Progenitor cell of endocrine pancreas (in vitro differentiated cells): ENCODE measurements at regions not wholly inside any gene's neighbourhood (a gene's known extent, or its start where the extent isn't known, plus 50 kb on each side); places are given as distances from the start of the nearest gene placed in this dataset.

Experiments
- DNase-seq: peaks from one replicate; pipeline ENCODE4 v3.0.0; 2021; ENCODE audit warnings: low spot score; ENCODE audit not compliant: unreplicated experiment
- H3K27ac Mint-ChIP-seq: 2 replicates; pipeline ENCODE4 v1.8.0; 2021; ENCODE audit warnings: mild to moderate bottlenecking, moderate library complexity, mixed read lengths
- H3K27me3 Mint-ChIP-seq: 2 replicates; pipeline ENCODE4 v1.8.0; 2021; ENCODE audit warnings: mixed read lengths
- H3K36me3 Mint-ChIP-seq: 2 replicates; pipeline ENCODE4 v1.8.0; 2022; ENCODE audit warnings: mixed read lengths; ENCODE audit not compliant: insufficient read depth
- H3K4me1 Mint-ChIP-seq: 2 replicates; pipeline ENCODE4 v1.8.0; 2021; ENCODE audit warnings: low read depth, mixed read lengths
- H3K4me3 Mint-ChIP-seq: 2 replicates; pipeline ENCODE4 v1.8.0; 2021; ENCODE audit warnings: low read depth, mild to moderate bottlenecking, moderate library complexity, mixed read lengths
- H3K9me3 Mint-ChIP-seq: 2 replicates; pipeline ENCODE4 v1.8.0; 2021; ENCODE audit warnings: low read depth, mixed read lengths
- TF ChIP-seq, protein P1 (sequence below): fragments of 200-600 bp; sonication (generic); IDR thresholded peaks from one replicate; pipeline ENCODE4 v1.5.0; 2021; ENCODE audit warnings: antibody characterized with exemption, mild to moderate bottlenecking; ENCODE audit not compliant: unreplicated experiment

DNA sequence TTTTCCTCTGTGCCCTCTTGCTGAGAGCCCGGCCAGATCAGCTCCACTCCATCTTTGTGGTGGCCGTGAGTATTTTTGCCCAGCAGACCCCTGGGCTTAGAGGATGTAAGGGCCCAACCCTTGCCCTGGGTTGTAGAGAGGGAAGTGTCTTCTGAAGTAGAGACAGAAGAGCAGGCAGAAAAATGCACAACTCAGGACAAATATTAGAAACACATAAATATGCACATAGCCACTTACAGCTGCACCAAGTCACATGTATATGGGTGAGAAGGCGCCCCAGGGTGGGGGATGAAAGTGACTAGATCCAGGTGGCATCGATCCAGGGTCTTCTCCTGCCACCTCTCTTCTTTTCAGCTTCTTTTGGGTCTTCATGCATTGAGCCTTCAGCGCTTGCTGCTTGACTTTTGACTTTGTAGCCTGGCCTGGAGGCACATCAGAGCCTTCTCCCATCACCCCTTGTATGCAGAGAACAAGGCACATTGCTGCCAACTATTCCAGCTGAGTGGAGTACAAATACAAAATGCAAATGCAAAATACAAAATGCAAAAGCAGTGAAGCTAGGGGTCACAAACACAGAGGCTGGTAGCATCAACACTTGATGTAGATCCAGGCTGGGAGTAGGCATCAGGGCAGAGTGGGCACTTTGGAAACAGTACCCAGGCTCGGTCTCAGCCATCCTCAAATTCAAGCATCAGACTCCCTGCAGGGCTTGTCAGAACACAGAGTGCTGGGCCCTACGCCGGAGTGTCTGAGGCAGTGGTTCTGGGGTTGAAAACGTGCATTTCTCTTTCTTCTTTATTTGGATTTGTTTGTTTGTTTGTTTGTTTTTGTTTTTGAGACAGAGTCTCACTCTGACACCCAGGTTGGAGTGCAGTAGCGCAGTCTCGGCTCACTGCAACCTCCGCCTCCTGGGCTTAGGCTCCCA is 133.0 kb downstream of the ASB7 start:
- H3K4me3 Mint-ChIP-seq, result no peak overlapping the region
- H3K27ac Mint-ChIP-seq, result no peak overlapping the region
- H3K9me3 Mint-ChIP-seq, result no peaks in the 10 kb centered on the region
- DNase-seq, result no peak
- H3K36me3 Mint-ChIP-seq, result no peaks in the 10 kb centered on the region
- peaks cover 18% of the 10 kb centered on the region for H3K27me3 Mint-ChIP-seq
- peaks cover 12% of the 10 kb centered on the region for H3K4me1 Mint-ChIP-seq
- TF ChIP-seq, protein P1, sequence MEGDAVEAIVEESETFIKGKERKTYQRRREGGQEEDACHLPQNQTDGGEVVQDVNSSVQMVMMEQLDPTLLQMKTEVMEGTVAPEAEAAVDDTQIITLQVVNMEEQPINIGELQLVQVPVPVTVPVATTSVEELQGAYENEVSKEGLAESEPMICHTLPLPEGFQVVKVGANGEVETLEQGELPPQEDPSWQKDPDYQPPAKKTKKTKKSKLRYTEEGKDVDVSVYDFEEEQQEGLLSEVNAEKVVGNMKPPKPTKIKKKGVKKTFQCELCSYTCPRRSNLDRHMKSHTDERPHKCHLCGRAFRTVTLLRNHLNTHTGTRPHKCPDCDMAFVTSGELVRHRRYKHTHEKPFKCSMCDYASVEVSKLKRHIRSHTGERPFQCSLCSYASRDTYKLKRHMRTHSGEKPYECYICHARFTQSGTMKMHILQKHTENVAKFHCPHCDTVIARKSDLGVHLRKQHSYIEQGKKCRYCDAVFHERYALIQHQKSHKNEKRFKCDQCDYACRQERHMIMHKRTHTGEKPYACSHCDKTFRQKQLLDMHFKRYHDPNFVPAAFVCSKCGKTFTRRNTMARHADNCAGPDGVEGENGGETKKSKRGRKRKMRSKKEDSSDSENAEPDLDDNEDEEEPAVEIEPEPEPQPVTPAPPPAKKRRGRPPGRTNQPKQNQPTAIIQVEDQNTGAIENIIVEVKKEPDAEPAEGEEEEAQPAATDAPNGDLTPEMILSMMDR, result no peak

DNA sequence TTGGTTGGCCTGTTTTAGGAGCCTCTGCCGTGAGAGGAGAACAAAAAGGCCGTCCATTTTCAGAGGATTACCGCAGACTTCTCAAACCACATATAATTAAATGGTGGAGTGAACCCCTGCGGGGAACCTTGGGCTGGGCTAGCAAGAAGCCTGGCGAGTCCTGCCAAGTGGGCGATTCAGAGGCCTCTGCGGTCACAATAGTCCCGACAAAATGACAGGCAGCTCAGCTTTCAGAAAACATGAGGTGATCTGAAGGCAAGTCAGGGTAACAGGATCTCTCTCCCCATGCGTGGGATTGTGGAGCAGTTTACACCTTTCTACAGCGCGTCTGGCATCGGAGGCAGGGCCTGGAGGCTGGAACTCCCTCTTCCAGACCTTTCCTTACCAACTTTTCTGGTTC is 134.8 kb downstream of the ASB7 start:
- peaks cover 24% of the 10 kb centered on the region for H3K4me1 Mint-ChIP-seq
- TF ChIP-seq, protein P1, result no peak
- H3K27me3 Mint-ChIP-seq, result peaks cover 14% of the 10 kb centered on the region
- H3K9me3 Mint-ChIP-seq, result no peaks in the 10 kb centered on the region
- no peak for DNase-seq
- H3K27ac Mint-ChIP-seq, result peak overlapping the region; percentile 21
- no peaks in the 10 kb centered on the region for H3K36me3 Mint-ChIP-seq
- no peak overlapping the region for H3K4me3 Mint-ChIP-seq

DNA sequence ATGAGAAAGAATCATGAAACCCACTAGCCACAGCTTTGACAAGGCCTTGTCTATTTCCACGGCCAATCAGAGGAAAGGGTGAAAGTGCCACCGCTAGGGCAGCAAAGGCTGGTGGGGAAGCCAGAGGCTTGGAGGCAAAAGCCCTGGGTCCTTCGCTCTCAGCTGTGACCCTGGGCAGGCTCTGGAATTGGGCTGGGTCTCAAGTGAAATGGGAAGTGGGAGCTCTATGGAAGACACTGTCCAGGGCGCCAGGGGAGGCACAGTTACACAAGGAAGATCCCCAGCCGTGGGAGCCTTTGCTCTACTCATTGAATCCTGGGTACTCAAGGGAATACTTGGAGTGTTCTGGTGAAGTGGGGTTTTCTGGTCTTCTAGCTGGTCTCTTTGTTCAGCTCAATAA is 136.2 kb downstream of the ASB7 start:
- no peaks in the 10 kb centered on the region for H3K9me3 Mint-ChIP-seq

DNA sequence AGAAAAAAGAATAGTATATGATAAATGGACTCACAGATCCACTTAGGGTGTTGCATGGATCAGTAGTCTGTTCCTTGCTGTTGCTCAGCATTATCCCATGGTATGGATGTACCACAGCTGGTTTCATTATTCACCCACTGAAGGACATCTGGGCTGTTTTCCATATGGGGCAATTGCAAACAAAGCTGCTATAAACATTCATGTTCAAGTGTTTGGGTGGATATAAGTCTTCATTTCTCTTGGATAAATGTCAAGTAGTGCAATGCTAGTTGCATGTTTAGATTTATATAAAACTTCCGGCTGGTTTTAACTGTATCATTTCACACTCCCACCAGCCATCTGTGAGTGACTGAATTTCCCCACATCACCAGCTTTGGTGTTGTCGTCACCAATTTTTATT is 137.7 kb downstream of the ASB7 start:
- Mint-ChIP-seq H3K4me3 (no peak overlapping the region), H3K9me3 (no peaks in the 10 kb centered on the region), H3K4me1 (peaks cover 19% of the 10 kb centered on the region), H3K27ac (no peak overlapping the region), H3K36me3 (no peaks in the 10 kb centered on the region), H3K27me3 (peaks cover 6% of the 10 kb centered on the region)
- DNase-seq, result no peak
- TF ChIP-seq, protein P1, result no peak

More for the DNA sequence above, 136.2 kb downstream of the ASB7 start:
- peaks cover 10% of the 10 kb centered on the region for H3K27me3 Mint-ChIP-seq
- peaks cover 19% of the 10 kb centered on the region for H3K4me1 Mint-ChIP-seq
- H3K27ac Mint-ChIP-seq, result no peak overlapping the region
- TF ChIP-seq, protein P1, result no peak
- H3K36me3 Mint-ChIP-seq, result no peaks in the 10 kb centered on the region
- DNase-seq, result no peak
- H3K4me3 Mint-ChIP-seq, result no peak overlapping the region

DNA sequence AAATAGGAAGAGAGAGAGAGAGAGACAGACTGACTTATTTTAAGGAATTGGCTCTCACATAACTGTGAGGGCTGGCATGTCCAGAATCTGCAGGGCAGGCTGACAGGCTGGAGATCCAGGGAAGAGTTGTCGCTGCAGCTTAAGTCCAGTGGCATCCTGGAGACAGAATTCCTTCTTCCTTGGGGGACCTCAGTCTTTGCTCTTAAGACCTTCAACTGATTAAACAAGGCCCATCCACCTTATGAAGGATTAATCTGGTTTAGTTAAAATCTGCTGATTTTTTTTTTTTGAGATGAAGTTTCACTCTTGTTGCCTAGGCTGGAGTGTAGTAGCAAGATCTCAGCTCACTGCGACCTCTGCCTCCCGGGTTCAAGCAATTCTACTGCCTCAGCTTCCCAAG is 128.0 kb upstream of the ALDH1A3 start:
- Mint-ChIP-seq H3K27me3 (no peaks in the 10 kb centered on the region), H3K9me3 (peaks cover 18% of the 10 kb centered on the region), H3K27ac (no peak overlapping the region), H3K4me3 (no peak overlapping the region), H3K4me1 (no peaks in the 10 kb centered on the region), H3K36me3 (peaks cover 1% of the 10 kb centered on the region)
- DNase-seq, result no peak
- TF ChIP-seq, protein P1, result no peak
